GM08714 (cell line): ENCODE measurements at regions not wholly inside any gene's neighbourhood (a gene's known extent, or its start where the extent isn't known, plus 50 kb on each side); places are given as distances from the start of the nearest gene placed in this dataset.

Experiments
- H3K4me3 ChIP-seq: fragments of 200-500 bp; sonication (Bioruptor generic); 2 replicates; pipeline ENCODE4 v1.5.1; 2014; ENCODE audit warnings: mild to moderate bottlenecking, low read length, inconsistent platforms
- ZNF274 ChIP-seq: IDR thresholded peaks from 2 replicates; pipeline ENCODE4 v1.6.1; 2012; ENCODE audit warnings: mild to moderate bottlenecking, low read depth, low read length

- H3K4me3 ChIP-seq: no peak overlapping the region
- no peak for TF ChIP-seq ZNF274
These were observed 457.2 kb upstream of the TMPO start for GRCh38 chr12:98058213-98058612.

- TF ChIP-seq ZNF274: no peak
- no peak overlapping the region for H3K4me3 ChIP-seq
These were observed 456.6 kb upstream of the TMPO start for GRCh38 chr12:98058838-98059237.

- TF ChIP-seq ZNF274: no peak
These were observed 455.6 kb upstream of the TMPO start for GRCh38 chr12:98059659-98060343.

GRCh38 chr12:98060411-98060810, 455.0 kb upstream of the TMPO start:
- no peak overlapping the region for H3K4me3 ChIP-seq
- TF ChIP-seq ZNF274: no peak

More at GRCh38 chr12:98059659-98060343, 455.6 kb upstream of the TMPO start:
- H3K4me3 ChIP-seq: no peak overlapping the region

- no peak overlapping the region for H3K4me3 ChIP-seq
- no peak for TF ChIP-seq ZNF274
These were observed 452.7 kb upstream of the TMPO start for GRCh38 chr12:98062464-98063245.

GRCh38 chr12:98064501-98064900, 450.9 kb upstream of the TMPO start:
- H3K4me3 ChIP-seq: no peak overlapping the region
- TF ChIP-seq ZNF274: no peak

- H3K4me3 ChIP-seq: no peak overlapping the region
- no peak for TF ChIP-seq ZNF274
These were observed 447.6 kb upstream of the TMPO start for GRCh38 chr12:98067795-98068194.

- H3K4me3 ChIP-seq: no peak overlapping the region
- TF ChIP-seq ZNF274: no peak
These were observed 441.8 kb upstream of the TMPO start for GRCh38 chr12:98073610-98074009.

GRCh38 chr12:98074286-98074685, 441.1 kb upstream of the TMPO start:
- TF ChIP-seq ZNF274: no peak
- no peak overlapping the region for H3K4me3 ChIP-seq

GRCh38 chr12:98084391-98084790, 431.0 kb upstream of the TMPO start:
- TF ChIP-seq ZNF274: no peak
- H3K4me3 ChIP-seq: no peak overlapping the region

GRCh38 chr12:98085046-98085755, 430.2 kb upstream of the TMPO start:
- no peak for TF ChIP-seq ZNF274

GRCh38 chr12:98090731-98091130, 424.7 kb upstream of the TMPO start:
- TF ChIP-seq ZNF274: no peak
- H3K4me3 ChIP-seq: no peak overlapping the region

More at GRCh38 chr12:98085046-98085755, 430.2 kb upstream of the TMPO start:
- no peak overlapping the region for H3K4me3 ChIP-seq

- H3K4me3 ChIP-seq: no peak overlapping the region
- no peak for TF ChIP-seq ZNF274
These were observed 419.0 kb upstream of the TMPO start for GRCh38 chr12:98096436-98096835.

GRCh38 chr12:98106031-98106683, 409.2 kb upstream of the TMPO start:
- no peak overlapping the region for H3K4me3 ChIP-seq
- TF ChIP-seq ZNF274: no peak
